H1 (cell line): ENCODE measurements at regions not wholly inside any gene's neighbourhood (a gene's known extent, or its start where the extent isn't known, plus 50 kb on each side); places are given as distances from the start of the nearest gene placed in this dataset.

Experiments used
- BRCA1 ChIP-seq: IDR thresholded peaks from 2 replicates; pipeline ENCODE4 v1.6.1; 2012; ENCODE audit warnings: low read depth, low read length, improper control_type of control experiment
- CTBP2 ChIP-seq: IDR thresholded peaks from 2 replicates; pipeline ENCODE4 v1.7.0; 2011; ENCODE audit warnings: borderline replicate concordance, mild to moderate bottlenecking, moderate library complexity, mixed read lengths, low read length; ENCODE audit not compliant: insufficient read depth, insufficient read length
- HDAC2 ChIP-seq, 2 experiments: fragments of 300-600 bp in 1 of 2; sonication (generic) in 1 of 2; IDR thresholded peaks; 2 replicates each; pipeline ENCODE4 v1.6.1; 2011 to 2012; ENCODE audit warnings: low read depth in 2 of 2, low read length in 2 of 2, mild to moderate bottlenecking in 2 of 2, moderate library complexity in 2 of 2, borderline replicate concordance in 1 of 2, inconsistent platforms in 1 of 2
- KDM4A ChIP-seq: IDR thresholded peaks from one replicate; pipeline ENCODE4 v1.7.1; 2012; ENCODE audit warnings: low read depth, mild to moderate bottlenecking, moderate library complexity, low read length, inconsistent platforms; ENCODE audit not compliant: severe bottlenecking
- MAFK ChIP-seq: IDR thresholded peaks from 2 replicates; pipeline ENCODE4 v1.6.1; 2012; ENCODE audit warnings: low read depth, mild to moderate bottlenecking, improper control_type of control experiment, low read length
- PHF8 ChIP-seq: fragments of 200-600 bp; sonication (generic); conservative IDR thresholded peaks from 2 replicates; pipeline ENCODE4 v1.7.1; 2012; ENCODE audit warnings: low read depth, mild to moderate bottlenecking, inconsistent platforms, low read length, moderate library complexity
- SP4 ChIP-seq: IDR thresholded peaks from 2 replicates; pipeline ENCODE4 v1.6.1; 2012; ENCODE audit warnings: low read length, inconsistent platforms
- TAF7 ChIP-seq: optimal IDR thresholded peaks from 2 replicates; pipeline ENCODE3; 2011; ENCODE audit warnings: low read depth, mild to moderate bottlenecking, inconsistent platforms, low read length, moderate library complexity, borderline replicate concordance

DNA sequence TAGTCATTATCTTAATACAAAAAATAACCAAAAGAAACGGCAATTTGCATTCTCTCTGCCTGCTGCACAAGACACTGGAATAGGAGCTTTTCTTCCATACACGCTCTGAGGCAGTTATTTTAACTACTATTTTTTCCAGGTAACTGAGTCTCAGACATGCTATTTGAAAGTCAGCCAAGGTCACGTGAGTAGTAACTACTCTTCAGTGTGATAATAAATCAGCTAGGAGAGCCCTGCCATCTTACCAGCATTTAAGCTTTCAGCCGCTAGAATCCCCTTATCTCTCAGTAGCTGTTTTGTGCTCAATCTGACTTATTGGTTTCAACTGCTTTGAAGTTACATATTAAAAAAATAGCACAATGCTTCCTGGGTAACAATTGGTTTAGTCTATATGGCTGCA lies 84.5 kb downstream of the NRN1 start (continued):
- TF ChIP-seq BRCA1 (no peak), CTBP2 (no peak), HDAC2 (IDR thresholded peaks at IDR 0.05; ENCODE audit: borderline replicate concordance in 1 of 2, low read depth in 2 of 2, low read length in 2 of 2) (no peak), PHF8 (no peak), SP4 (no peak), KDM4A (no peak), MAFK (no peak), TAF7 (no peak)
- TF ChIP-seq, all 59 proteins: peak for 0
